GM10266 (cell line): ENCODE measurements at regions not wholly inside any gene's neighbourhood (a gene's known extent, or its start where the extent isn't known, plus 50 kb on each side); places are given as distances from the start of the nearest gene placed in this dataset.

Experiments
- DNase-seq: peaks from one replicate; pipeline ENCODE4 v3.0.0; 2012; ENCODE audit errors: extremely low spot score
- CTCF ChIP-seq: IDR thresholded peaks from 2 replicates; pipeline ENCODE4 v1.5.1; 2012; ENCODE audit warnings: mild to moderate bottlenecking, low read depth; ENCODE audit not compliant: control insufficient read depth, insufficient read depth; ENCODE audit errors: missing control alignments

- no peak for DNase-seq
- no peak for TF ChIP-seq CTCF
These were observed 146.2 kb upstream of the SEMA6D start for GRCh38 chr15:47570881-47571640.

- no peak for DNase-seq
- TF ChIP-seq CTCF, result no peak
These were observed 143.6 kb upstream of the SEMA6D start for GRCh38 chr15:47573673-47574072.

GRCh38 chr15:47577000-47577399, 140.3 kb upstream of the SEMA6D start:
- no peak for DNase-seq
- no peak for TF ChIP-seq CTCF

DNA sequence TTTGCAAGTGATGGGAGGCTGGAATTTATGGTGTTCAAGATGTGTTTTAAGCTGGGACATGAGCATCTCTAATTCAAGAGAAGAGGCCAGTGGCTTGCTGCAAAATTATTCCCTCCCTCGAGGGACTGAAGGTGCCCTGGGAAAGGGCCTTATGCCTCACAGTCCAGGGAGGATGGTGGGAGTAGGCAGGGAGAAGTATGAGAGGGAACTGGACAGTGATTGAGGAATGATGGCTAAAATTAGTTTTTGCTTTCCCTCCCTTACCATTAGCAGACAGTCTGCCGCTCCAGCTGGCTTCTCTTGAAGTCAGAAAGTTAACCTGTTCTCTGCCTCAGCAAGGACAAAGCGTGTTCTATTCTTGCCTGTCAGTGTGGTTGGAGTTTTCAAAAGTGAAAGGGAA, 139.8 kb upstream of the SEMA6D start:
- no peak for DNase-seq
- no peak for TF ChIP-seq CTCF

- DNase-seq, result no peak
- TF ChIP-seq CTCF, result no peak
These were observed 135.1 kb upstream of the SEMA6D start for GRCh38 chr15:47582233-47582632.

DNA sequence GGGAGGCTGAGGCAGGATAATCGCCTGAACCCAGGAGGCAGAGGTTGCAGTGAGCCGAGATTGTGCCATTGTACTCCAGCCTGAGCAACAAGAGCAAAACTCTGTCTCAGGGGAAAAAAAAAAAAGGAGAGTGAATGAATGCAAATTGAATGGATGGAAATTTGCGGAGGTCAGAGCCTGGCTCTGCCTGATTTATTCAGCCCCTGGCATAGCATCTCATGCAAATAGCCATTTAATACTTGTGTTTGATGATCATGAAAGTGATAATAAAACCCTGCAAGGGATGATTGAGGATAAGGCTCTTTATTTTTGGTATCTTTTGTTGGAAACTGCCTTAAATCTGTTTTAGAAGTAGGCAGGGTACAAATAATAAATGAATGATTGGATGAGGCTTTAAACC, 133.0 kb upstream of the SEMA6D start:
- no peak for TF ChIP-seq CTCF
- no peak for DNase-seq

- DNase-seq, result no peak
- no peak for TF ChIP-seq CTCF
These were observed 130.6 kb upstream of the SEMA6D start for GRCh38 chr15:47586653-47587224.
